WTC11 (cell line): ENCODE measurements at regions not wholly inside any gene's neighbourhood (a gene's known extent, or its start where the extent isn't known, plus 50 kb on each side); places are given as distances from the start of the nearest gene placed in this dataset.

ENCODE experiments used
- ATF3 ChIP-seq: sonication (generic); formaldehyde crosslinking; conservative IDR thresholded peaks from 2 replicates; pipeline ENCODE4 v1.8.1; 2022; ENCODE audit warnings: mild to moderate bottlenecking, missing genetic modification reagents
- CREB1 ChIP-seq: sonication (generic); formaldehyde crosslinking; IDR thresholded peaks from 2 replicates; pipeline ENCODE4 v1.8.0; 2023; ENCODE audit warnings: mild to moderate bottlenecking, missing genetic modification reagents
- E2F4 ChIP-seq: sonication (generic); formaldehyde crosslinking; IDR thresholded peaks from 2 replicates; pipeline ENCODE4 v1.8.1; 2022; ENCODE audit warnings: low read depth, mild to moderate bottlenecking, moderate library complexity, missing genetic modification reagents, borderline replicate concordance
- ETV6 ChIP-seq: sonication (generic); formaldehyde crosslinking; IDR thresholded peaks from 2 replicates; pipeline ENCODE4 v1.8.1; 2022; ENCODE audit warnings: mild to moderate bottlenecking, missing genetic modification reagents
- GABPB1 ChIP-seq: sonication (generic); formaldehyde crosslinking; IDR thresholded peaks from 2 replicates; pipeline ENCODE4 v1.8.1; 2023; ENCODE audit warnings: mild to moderate bottlenecking, missing genetic modification reagents
- HMGA2 ChIP-seq: fragments of 250-450 bp; sonication (Bioruptor Pico); IDR thresholded peaks from 2 replicates; pipeline ENCODE4 v1.4.0; 2021; ENCODE audit warnings: mild to moderate bottlenecking, moderate library complexity
- JUN ChIP-seq: sonication (generic); formaldehyde crosslinking; IDR thresholded peaks from 2 replicates; pipeline ENCODE4 v1.8.0; 2023; ENCODE audit warnings: mild to moderate bottlenecking, missing genetic modification reagents
- MXD4 ChIP-seq: fragments of 250-450 bp; sonication (Bioruptor Pico); IDR thresholded peaks from 2 replicates; pipeline ENCODE4 v1.8.0; 2021; ENCODE audit warnings: mild to moderate bottlenecking, moderate library complexity, borderline replicate concordance
- NFYB ChIP-seq: sonication (generic); formaldehyde crosslinking; conservative IDR thresholded peaks from 2 replicates; pipeline ENCODE4 v1.8.0; 2022; ENCODE audit warnings: low read depth, missing genetic modification reagents
- TF ChIP-seq, protein P1 (sequence below): fragments of 200-600 bp; IDR thresholded peaks from 2 replicates; pipeline ENCODE4 v1.8.0; 2022; ENCODE audit warnings: antibody characterized with exemption
- TF ChIP-seq, protein P2 (sequence below): sonication (generic); formaldehyde crosslinking; IDR thresholded peaks from 2 replicates; pipeline ENCODE4 v1.8.1; 2023; ENCODE audit warnings: mild to moderate bottlenecking, missing genetic modification reagents
- TF ChIP-seq, protein P3 (sequence below): sonication (generic); formaldehyde crosslinking; IDR thresholded peaks from 2 replicates; pipeline ENCODE4 v1.8.0; 2022; ENCODE audit warnings: mild to moderate bottlenecking, missing genetic modification reagents
- TF ChIP-seq, protein P4 (sequence below): sonication (generic); formaldehyde crosslinking; IDR thresholded peaks from 2 replicates; pipeline ENCODE4 v1.8.1; 2023; ENCODE audit warnings: mild to moderate bottlenecking, missing genetic modification reagents, borderline replicate concordance

DNA sequence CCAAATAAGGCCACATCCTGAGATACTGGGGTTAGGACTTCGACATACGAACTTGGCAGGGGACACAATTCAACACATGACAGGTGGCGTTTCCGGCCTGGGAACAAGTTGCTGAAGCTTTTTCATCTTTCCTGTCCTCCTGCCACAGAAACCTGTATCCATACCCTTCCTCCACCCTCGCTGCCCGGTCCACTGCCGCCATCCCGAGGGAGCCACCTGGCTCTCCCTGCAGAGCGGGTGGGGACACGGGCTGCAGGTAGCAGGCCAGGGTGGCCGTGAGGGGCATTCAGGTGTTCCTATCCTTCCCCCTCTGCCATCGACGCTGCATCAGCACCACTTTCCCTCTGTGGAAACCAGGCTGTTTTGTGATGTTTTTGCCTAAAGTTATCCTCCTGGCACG lies 74.4 kb upstream of the TWIST2 start:
- TF ChIP-seq, protein P1, sequence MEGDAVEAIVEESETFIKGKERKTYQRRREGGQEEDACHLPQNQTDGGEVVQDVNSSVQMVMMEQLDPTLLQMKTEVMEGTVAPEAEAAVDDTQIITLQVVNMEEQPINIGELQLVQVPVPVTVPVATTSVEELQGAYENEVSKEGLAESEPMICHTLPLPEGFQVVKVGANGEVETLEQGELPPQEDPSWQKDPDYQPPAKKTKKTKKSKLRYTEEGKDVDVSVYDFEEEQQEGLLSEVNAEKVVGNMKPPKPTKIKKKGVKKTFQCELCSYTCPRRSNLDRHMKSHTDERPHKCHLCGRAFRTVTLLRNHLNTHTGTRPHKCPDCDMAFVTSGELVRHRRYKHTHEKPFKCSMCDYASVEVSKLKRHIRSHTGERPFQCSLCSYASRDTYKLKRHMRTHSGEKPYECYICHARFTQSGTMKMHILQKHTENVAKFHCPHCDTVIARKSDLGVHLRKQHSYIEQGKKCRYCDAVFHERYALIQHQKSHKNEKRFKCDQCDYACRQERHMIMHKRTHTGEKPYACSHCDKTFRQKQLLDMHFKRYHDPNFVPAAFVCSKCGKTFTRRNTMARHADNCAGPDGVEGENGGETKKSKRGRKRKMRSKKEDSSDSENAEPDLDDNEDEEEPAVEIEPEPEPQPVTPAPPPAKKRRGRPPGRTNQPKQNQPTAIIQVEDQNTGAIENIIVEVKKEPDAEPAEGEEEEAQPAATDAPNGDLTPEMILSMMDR: no peak
- TF ChIP-seq ETV6 (CRISPR knock-in tag): no peak
- no peak for TF ChIP-seq GABPB1 (CRISPR knock-in tag)
- TF ChIP-seq E2F4 (CRISPR knock-in tag): no peak
- no peak for TF ChIP-seq CREB1 (CRISPR knock-in tag)
- no peak for TF ChIP-seq ATF3 (CRISPR knock-in tag)
- TF ChIP-seq, protein P2, sequence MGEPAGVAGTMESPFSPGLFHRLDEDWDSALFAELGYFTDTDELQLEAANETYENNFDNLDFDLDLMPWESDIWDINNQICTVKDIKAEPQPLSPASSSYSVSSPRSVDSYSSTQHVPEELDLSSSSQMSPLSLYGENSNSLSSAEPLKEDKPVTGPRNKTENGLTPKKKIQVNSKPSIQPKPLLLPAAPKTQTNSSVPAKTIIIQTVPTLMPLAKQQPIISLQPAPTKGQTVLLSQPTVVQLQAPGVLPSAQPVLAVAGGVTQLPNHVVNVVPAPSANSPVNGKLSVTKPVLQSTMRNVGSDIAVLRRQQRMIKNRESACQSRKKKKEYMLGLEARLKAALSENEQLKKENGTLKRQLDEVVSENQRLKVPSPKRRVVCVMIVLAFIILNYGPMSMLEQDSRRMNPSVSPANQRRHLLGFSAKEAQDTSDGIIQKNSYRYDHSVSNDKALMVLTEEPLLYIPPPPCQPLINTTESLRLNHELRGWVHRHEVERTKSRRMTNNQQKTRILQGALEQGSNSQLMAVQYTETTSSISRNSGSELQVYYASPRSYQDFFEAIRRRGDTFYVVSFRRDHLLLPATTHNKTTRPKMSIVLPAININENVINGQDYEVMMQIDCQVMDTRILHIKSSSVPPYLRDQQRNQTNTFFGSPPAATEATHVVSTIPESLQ (CRISPR knock-in tag): no peak
- no peak for TF ChIP-seq NFYB (CRISPR knock-in tag)
- TF ChIP-seq HMGA2: no peak
- TF ChIP-seq JUN (CRISPR knock-in tag): no peak
- TF ChIP-seq, protein P3, sequence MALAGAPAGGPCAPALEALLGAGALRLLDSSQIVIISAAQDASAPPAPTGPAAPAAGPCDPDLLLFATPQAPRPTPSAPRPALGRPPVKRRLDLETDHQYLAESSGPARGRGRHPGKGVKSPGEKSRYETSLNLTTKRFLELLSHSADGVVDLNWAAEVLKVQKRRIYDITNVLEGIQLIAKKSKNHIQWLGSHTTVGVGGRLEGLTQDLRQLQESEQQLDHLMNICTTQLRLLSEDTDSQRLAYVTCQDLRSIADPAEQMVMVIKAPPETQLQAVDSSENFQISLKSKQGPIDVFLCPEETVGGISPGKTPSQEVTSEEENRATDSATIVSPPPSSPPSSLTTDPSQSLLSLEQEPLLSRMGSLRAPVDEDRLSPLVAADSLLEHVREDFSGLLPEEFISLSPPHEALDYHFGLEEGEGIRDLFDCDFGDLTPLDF (CRISPR knock-in tag): no peak
- TF ChIP-seq MXD4 (CRISPR knock-in tag): no peak
- TF ChIP-seq, protein P4, sequence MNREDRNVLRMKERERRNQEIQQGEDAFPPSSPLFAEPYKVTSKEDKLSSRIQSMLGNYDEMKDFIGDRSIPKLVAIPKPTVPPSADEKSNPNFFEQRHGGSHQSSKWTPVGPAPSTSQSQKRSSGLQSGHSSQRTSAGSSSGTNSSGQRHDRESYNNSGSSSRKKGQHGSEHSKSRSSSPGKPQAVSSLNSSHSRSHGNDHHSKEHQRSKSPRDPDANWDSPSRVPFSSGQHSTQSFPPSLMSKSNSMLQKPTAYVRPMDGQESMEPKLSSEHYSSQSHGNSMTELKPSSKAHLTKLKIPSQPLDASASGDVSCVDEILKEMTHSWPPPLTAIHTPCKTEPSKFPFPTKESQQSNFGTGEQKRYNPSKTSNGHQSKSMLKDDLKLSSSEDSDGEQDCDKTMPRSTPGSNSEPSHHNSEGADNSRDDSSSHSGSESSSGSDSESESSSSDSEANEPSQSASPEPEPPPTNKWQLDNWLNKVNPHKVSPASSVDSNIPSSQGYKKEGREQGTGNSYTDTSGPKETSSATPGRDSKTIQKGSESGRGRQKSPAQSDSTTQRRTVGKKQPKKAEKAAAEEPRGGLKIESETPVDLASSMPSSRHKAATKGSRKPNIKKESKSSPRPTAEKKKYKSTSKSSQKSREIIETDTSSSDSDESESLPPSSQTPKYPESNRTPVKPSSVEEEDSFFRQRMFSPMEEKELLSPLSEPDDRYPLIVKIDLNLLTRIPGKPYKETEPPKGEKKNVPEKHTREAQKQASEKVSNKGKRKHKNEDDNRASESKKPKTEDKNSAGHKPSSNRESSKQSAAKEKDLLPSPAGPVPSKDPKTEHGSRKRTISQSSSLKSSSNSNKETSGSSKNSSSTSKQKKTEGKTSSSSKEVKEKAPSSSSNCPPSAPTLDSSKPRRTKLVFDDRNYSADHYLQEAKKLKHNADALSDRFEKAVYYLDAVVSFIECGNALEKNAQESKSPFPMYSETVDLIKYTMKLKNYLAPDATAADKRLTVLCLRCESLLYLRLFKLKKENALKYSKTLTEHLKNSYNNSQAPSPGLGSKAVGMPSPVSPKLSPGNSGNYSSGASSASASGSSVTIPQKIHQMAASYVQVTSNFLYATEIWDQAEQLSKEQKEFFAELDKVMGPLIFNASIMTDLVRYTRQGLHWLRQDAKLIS (CRISPR knock-in tag): no peak
